Omental fat pad (tissue), 3 donors: ENCODE measurements at regions not wholly inside any gene's neighbourhood (a gene's known extent, or its start where the extent isn't known, plus 50 kb on each side); places are given as distances from the start of the nearest gene placed in this dataset.
"Not testable (repeated sequence)": the region's sequence is repeated elsewhere in the genome, so short reads cannot be mapped to it uniquely, and the experiment has no call there.

Experiments
- ATAC-seq: fragments of 150-250 bp; one replicate; pipeline ENCODE4 v1.9.1; 2016; ENCODE audit warnings: mild to moderate bottlenecking, moderate library complexity; ENCODE audit not compliant: low FRiP score
- DNase-seq: peaks from one replicate; pipeline ENCODE4 v3.0.0-alpha.2; 2019; ENCODE audit warnings: low spot score
- CTCF ChIP-seq, 3 donors: fragments of 450-650 bp; IDR thresholded peaks; one replicate each; pipeline ENCODE4 v1.5.1; 2016 to 2017; ENCODE audit warnings: antibody characterized with exemption in 3 of 3, mild to moderate bottlenecking in 3 of 3, moderate library complexity in 2 of 3

- DNase-seq (no peak), ATAC-seq (no peak)
- TF ChIP-seq CTCF (IDR thresholded peaks at IDR 0.05) = no peak
Observed at GRCh38 chr7:81062755-81063154, 143.9 kb upstream of the SEMA3C start.

- DNase-seq, ATAC-seq: not testable (repeated sequence)
Observed at GRCh38 chr7:81057469-81057868, 138.6 kb upstream of the SEMA3C start.

- no peak for ATAC-seq
- no peak for DNase-seq
- no peak for TF ChIP-seq CTCF (IDR thresholded peaks at IDR 0.05)
Observed at GRCh38 chr7:81053623-81054022, 134.8 kb upstream of the SEMA3C start.

- no peak for ATAC-seq
- DNase-seq = no peak
- no peak for TF ChIP-seq CTCF (IDR thresholded peaks at IDR 0.05)
Observed at GRCh38 chr7:81051811-81052413, 133.1 kb upstream of the SEMA3C start.

- no peak for ATAC-seq
- DNase-seq = no peak
- TF ChIP-seq CTCF (IDR thresholded peaks at IDR 0.05) = no peak
Observed at GRCh38 chr7:81045491-81046030, 126.7 kb upstream of the SEMA3C start.

- not testable (repeated sequence) for ATAC-seq
Observed at GRCh38 chr7:81042646-81043045, 123.8 kb upstream of the SEMA3C start.

GRCh38 chr7:81040496-81040895, 121.6 kb upstream of the SEMA3C start:
- ATAC-seq = no peak
- no peak for DNase-seq
- no peak for TF ChIP-seq CTCF (IDR thresholded peaks at IDR 0.05)

More at GRCh38 chr7:81042646-81043045, 123.8 kb upstream of the SEMA3C start:
- not testable (repeated sequence) for DNase-seq

- TF ChIP-seq CTCF (IDR thresholded peaks at IDR 0.05) = no peak
- ATAC-seq = no peak
Observed at GRCh38 chr7:81036871-81037270, 118.0 kb upstream of the SEMA3C start.

More at GRCh38 chr7:81036871-81037270, 118.0 kb upstream of the SEMA3C start:
- DNase-seq = no peak
